GM21529 (cell line): ENCODE measurements at regions not wholly inside any gene's neighbourhood (a gene's known extent, or its start where the extent isn't known, plus 50 kb on each side); places are given as distances from the start of the nearest gene placed in this dataset.
A peak's percentile ranks its signal among the peaks of the same experiment; 100 is the strongest.
"Not testable (repeated sequence)": the region's sequence is repeated elsewhere in the genome, so short reads cannot be mapped to it uniquely, and the experiment has no call there.

Source experiments
- ATAC-seq: cut with Tn5 transposase; IDR thresholded peaks from one replicate; pipeline ENCODE4 v1.9.1; 2021; ENCODE audit not compliant: unreplicated experiment

- not testable (repeated sequence) for ATAC-seq
Observed at GRCh38 chr9:72433616-72434267, 68.7 kb upstream of the ZFAND5 start.

DNA sequence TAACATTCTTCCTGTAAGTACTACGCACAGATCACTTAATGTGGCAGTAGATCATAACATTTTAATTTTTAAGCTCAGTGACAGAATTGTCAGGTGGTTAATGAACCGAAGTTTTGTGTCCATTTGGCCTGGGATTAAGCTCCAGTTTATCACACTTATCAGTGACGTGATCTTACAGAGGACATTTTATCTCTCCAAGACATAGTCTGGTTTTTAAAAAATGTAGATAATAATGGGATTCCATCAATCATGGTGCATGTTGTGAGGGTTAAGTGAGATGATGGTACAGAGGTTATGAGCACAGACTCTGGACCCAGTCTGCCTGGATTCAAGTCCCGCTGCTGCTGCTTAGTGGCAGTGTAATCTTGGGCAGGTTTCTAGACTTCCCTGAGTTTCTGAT, 66.0 kb upstream of the ZFAND5 start:
- no peak for ATAC-seq

DNA sequence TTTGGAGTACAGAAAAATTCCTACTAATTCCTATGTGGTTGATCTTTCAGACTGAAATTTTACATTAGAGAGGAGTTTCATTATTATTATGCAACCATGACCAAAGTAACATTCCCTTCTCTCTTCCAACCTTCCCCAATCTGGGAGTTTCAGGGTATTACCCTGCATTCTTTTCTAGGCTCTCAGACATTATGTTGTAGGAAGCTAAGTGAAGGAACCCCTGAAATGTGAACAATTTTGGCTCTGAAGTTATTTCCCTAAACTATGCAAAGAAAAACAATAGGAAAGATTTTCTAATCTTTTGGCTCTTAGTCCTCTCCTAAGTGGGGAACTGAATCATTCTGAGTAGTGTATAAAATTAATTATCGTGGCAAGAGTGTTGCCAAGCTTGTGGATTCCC, 63.3 kb upstream of the ZFAND5 start:
- ATAC-seq = no peak

- no peak for ATAC-seq
Observed at GRCh38 chr9:72427801-72428200, 62.8 kb upstream of the ZFAND5 start.

GRCh38 chr9:72424131-72424530, 59.1 kb upstream of the ZFAND5 start:
- no peak for ATAC-seq

DNA sequence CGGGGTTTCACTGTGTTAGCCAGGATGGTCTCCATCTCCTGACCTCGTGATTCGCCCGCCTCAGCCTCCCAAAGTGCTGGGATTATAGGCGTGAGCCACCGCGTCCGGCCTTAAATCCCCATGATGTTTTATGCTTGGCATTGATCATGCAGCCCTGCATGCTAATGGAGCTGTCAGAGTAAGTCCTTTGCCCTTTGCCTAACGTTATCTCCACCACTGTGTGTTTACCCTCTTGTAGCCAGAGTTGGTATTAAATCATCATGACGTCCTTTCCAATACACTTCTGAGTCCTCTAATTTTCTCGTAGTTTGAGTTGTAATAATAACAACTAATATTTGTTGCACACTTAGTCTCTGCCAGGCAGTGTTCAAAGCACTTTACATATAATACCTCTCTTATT, 57.2 kb upstream of the ZFAND5 start:
- no peak for ATAC-seq

DNA sequence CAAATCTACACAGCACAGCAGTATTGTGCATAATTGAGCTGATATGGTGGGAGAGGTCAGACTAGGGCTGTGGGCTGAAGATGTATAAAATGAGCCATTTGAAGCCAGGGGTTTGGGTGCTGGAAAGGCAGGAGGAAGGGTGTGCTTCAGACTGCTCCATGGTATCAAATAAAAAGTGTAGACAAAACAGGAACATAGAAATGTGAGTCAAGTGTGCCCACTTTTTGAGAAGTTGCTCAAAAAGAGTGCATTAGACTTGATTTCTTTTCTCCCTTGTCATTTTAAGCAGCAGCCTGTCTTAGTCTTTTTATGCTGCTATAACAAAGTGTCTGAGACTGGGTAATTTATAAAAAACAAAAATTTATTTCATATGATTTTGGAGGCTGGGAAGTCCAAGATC, 55.8 kb upstream of the ZFAND5 start:
- ATAC-seq = no peak

GRCh38 chr9:72415948-72416347, 50.9 kb upstream of the ZFAND5 start:
- no peak for ATAC-seq

GRCh38 chr9:72415163-72415562, 50.2 kb upstream of the ZFAND5 start:
- ATAC-seq = peak; percentile 82
